ENCODE measurements at regions not wholly inside any gene's neighbourhood (a gene's known extent, or its start where the extent isn't known, plus 50 kb on each side); places are given as distances from the start of the nearest gene placed in this dataset.

- WGBS, 2 donors = 65 to 71% methylated on average over 4 of the region's 4 CpGs
- Histone ChIP-seq H3K4me1 (no peaks in the 10 kb centered on the region), H3K9me3 (no peaks in the 10 kb centered on the region), H3K36me3 (no peaks in the 10 kb centered on the region), H3K27ac (no peak overlapping the region), H3K4me3 (no peak overlapping the region), H3K27me3 (no peaks in the 10 kb centered on the region)
- DNase-seq = no peak
- intact Hi-C loops (cut with DNase I) = no loop called here
- no peak for FAIRE-seq
- ATAC-seq = no peak
- no peak for TF ChIP-seq CTCF (IDR thresholded peaks at IDR 0.05)
Observed at GRCh38 chr1:163650624-163651023, 328.9 kb downstream of the NUF2 start.

- Histone ChIP-seq H3K9me3 (no peaks in the 10 kb centered on the region), H3K36me3 (no peaks in the 10 kb centered on the region), H3K4me1 (no peaks in the 10 kb centered on the region), H3K27ac (no peak overlapping the region), H3K4me3 (no peak overlapping the region), H3K27me3 (no peaks in the 10 kb centered on the region)
- FAIRE-seq (no peak), ATAC-seq (no peak), DNase-seq (no peak)
- no peak for TF ChIP-seq CTCF (IDR thresholded peaks at IDR 0.05)
- intact Hi-C loops (cut with DNase I) = no loop called here
Observed at GRCh38 chr1:163652441-163652840, 330.7 kb downstream of the NUF2 start.

GRCh38 chr1:163655565-163655964, 333.8 kb downstream of the NUF2 start:
- no peak for TF ChIP-seq CTCF (IDR thresholded peaks at IDR 0.05)
- no peak for ATAC-seq
- intact Hi-C loops (cut with DNase I) = no loop called here
- Histone ChIP-seq H3K27me3 (no peaks in the 10 kb centered on the region), H3K36me3 (no peaks in the 10 kb centered on the region), H3K4me1 (no peaks in the 10 kb centered on the region), H3K27ac (no peak overlapping the region), H3K9me3 (no peaks in the 10 kb centered on the region), H3K4me3 (no peak overlapping the region)
- DNase-seq = no peak
- no peak for FAIRE-seq

- FAIRE-seq = no peak
- Histone ChIP-seq H3K4me1 (no peaks in the 10 kb centered on the region), H3K27ac (no peak overlapping the region), H3K4me3 (no peak overlapping the region), H3K27me3 (no peaks in the 10 kb centered on the region), H3K9me3 (no peaks in the 10 kb centered on the region), H3K36me3 (no peaks in the 10 kb centered on the region)
- WGBS, 2 donors = 38 to 56% methylated on average over 4 of the region's 4 CpGs
- intact Hi-C loops (cut with DNase I) = no loop called here
- DNase-seq = no peak
- peak in 1 of 4 donors; percentile 58 for ATAC-seq
- no peak for TF ChIP-seq CTCF (IDR thresholded peaks at IDR 0.05)
Observed at GRCh38 chr1:163656095-163656759, 334.5 kb downstream of the NUF2 start.

GRCh38 chr1:163657719-163658118, 336.0 kb downstream of the NUF2 start:
- ATAC-seq = no peak
- DNase-seq = no peak
- no peaks in the 10 kb centered on the region for H3K27me3 ChIP-seq
- H3K4me1 ChIP-seq = no peaks in the 10 kb centered on the region
- H3K4me3 ChIP-seq = no peak overlapping the region
- 46 to 67% methylated on average over 3 of the region's 3 CpGs for WGBS, 2 donors
- no peak for TF ChIP-seq CTCF (IDR thresholded peaks at IDR 0.05)
- H3K27ac ChIP-seq = no peak overlapping the region
- intact Hi-C loops (cut with DNase I) = no loop called here
- no peak for FAIRE-seq
- H3K36me3 ChIP-seq = no peaks in the 10 kb centered on the region
- H3K9me3 ChIP-seq = no peaks in the 10 kb centered on the region
